GM12873 (cell line): ENCODE measurements at regions not wholly inside any gene's neighbourhood (a gene's known extent, or its start where the extent isn't known, plus 50 kb on each side); places are given as distances from the start of the nearest gene placed in this dataset.

Experiments used
- CTCF ChIP-seq: IDR thresholded peaks from 2 replicates; pipeline ENCODE4 v1.5.1; 2012; ENCODE audit warnings: low read depth, mild to moderate bottlenecking, moderate library complexity, low read length, control low read depth; ENCODE audit not compliant: insufficient read depth; ENCODE audit errors: missing control alignments

GRCh38 chr11:101336155-101336554, 206.5 kb upstream of the PGR start:
- TF ChIP-seq CTCF, result no peak

- no peak for TF ChIP-seq CTCF
Measured at GRCh38 chr11:101334581-101334980, 205.0 kb upstream of the PGR start.

GRCh38 chr11:101331411-101331810, 201.8 kb upstream of the PGR start:
- no peak for TF ChIP-seq CTCF

GRCh38 chr11:101327908-101328307, 198.3 kb upstream of the PGR start:
- TF ChIP-seq CTCF, result no peak

- TF ChIP-seq CTCF, result no peak
Measured at GRCh38 chr11:101326141-101326540, 196.5 kb upstream of the PGR start.

GRCh38 chr11:101323997-101324396, 194.4 kb upstream of the PGR start:
- peak; percentile 10 for TF ChIP-seq CTCF

GRCh38 chr11:101321222-101321621, 191.6 kb upstream of the PGR start:
- no peak for TF ChIP-seq CTCF
